ENCODE measurements at regions not wholly inside any gene's neighbourhood (a gene's known extent, or its start where the extent isn't known, plus 50 kb on each side); places are given as distances from the start of the nearest gene placed in this dataset.

GRCh38 chr2:195124391-195125079, 532.5 kb upstream of the SLC39A10 start:
- H3K36me3 ChIP-seq (ENCODE audit: control insufficient read depth in 4 of 4, insufficient read depth in 4 of 4, low read length in 3 of 4) = no peaks in the 10 kb centered on the region
- no peaks in the 10 kb centered on the region for H3K9me3 ChIP-seq (ENCODE audit: control extremely low read depth in 1 of 5, control insufficient read depth in 4 of 5, insufficient read depth in 2 of 5, low read depth in 1 of 5, low read length in 4 of 5)
- POLR2A ChIA-PET = no interaction called here
- no peak for DNase-seq
- H3K4me3 ChIP-seq (ENCODE audit: control insufficient read depth in 1 of 7, extremely low read depth in 1 of 7, insufficient read depth in 4 of 7, low read depth in 2 of 7, low read length in 6 of 7) = no peak overlapping the region
- WGBS (ENCODE audit: insufficient coverage) = 94% methylated on average over 3 of the region's 10 CpGs
- CTCF ChIA-PET = no interaction called here
- H3K4me1 ChIP-seq (ENCODE audit: control extremely low read depth in 1 of 4, control insufficient read depth in 4 of 4, insufficient read depth in 4 of 4, low read length in 3 of 4) = no peaks in the 10 kb centered on the region
- H3K27me3 ChIP-seq (replicated peaks in 2 of 5; ENCODE audit: control insufficient read depth in 4 of 5, insufficient read depth in 5 of 5, low read length in 4 of 5) = no peaks in the 10 kb centered on the region
- H3K27ac ChIP-seq (ENCODE audit: insufficient read depth in 1 of 2, low read depth in 1 of 2, low read length in 2 of 2, poor library complexity in 1 of 2, severe bottlenecking in 2 of 2) = no peak overlapping the region

DNA sequence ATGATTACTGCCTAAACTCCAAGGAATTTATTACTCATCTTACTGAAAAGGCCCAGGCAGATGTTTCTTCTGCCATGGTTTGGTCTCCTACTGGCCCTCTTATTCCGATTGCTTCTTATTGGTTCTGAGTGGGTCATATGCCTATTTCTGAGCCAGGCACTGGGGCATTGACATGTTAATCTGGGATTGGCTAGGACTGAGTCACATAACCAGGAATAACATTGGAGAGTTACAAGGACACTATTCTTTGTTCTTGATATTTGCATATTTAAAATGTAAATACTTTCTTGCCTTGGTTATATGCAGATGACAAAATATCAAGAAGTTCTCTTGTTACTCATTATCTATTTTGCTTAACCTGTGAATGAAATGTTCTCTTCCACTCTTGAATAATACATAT, 534.4 kb upstream of the SLC39A10 start:
- Histone ChIP-seq H3K4me1 (ENCODE audit: control extremely low read depth in 1 of 4, control insufficient read depth in 4 of 4, insufficient read depth in 4 of 4, low read length in 3 of 4) (no peaks in the 10 kb centered on the region), H3K36me3 (ENCODE audit: control insufficient read depth in 4 of 4, insufficient read depth in 4 of 4, low read length in 3 of 4) (no peaks in the 10 kb centered on the region), H3K9me3 (ENCODE audit: control extremely low read depth in 1 of 5, control insufficient read depth in 4 of 5, insufficient read depth in 2 of 5, low read depth in 1 of 5, low read length in 4 of 5) (no peaks in the 10 kb centered on the region), H3K4me3 (ENCODE audit: control insufficient read depth in 1 of 7, extremely low read depth in 1 of 7, insufficient read depth in 4 of 7, low read depth in 2 of 7, low read length in 6 of 7) (no peak overlapping the region), H3K27me3 (replicated peaks in 2 of 5; ENCODE audit: control insufficient read depth in 4 of 5, insufficient read depth in 5 of 5, low read length in 4 of 5) (no peaks in the 10 kb centered on the region), H3K27ac (ENCODE audit: insufficient read depth in 1 of 2, low read depth in 1 of 2, low read length in 2 of 2, poor library complexity in 1 of 2, severe bottlenecking in 2 of 2) (no peak overlapping the region)
- ChIA-PET CTCF (no interaction called here), POLR2A (no interaction called here)
- no peak for DNase-seq
- WGBS (ENCODE audit: insufficient coverage) = 83% methylated on average over 1 of the region's 1 CpG

- no peak for DNase-seq
- no peaks in the 10 kb centered on the region for H3K4me1 ChIP-seq (ENCODE audit: control extremely low read depth in 1 of 4, control insufficient read depth in 4 of 4, insufficient read depth in 4 of 4, low read length in 3 of 4)
- no peaks in the 10 kb centered on the region for H3K27me3 ChIP-seq (replicated peaks in 2 of 5; ENCODE audit: control insufficient read depth in 4 of 5, insufficient read depth in 5 of 5, low read length in 4 of 5)
- H3K36me3 ChIP-seq (ENCODE audit: control insufficient read depth in 4 of 4, insufficient read depth in 4 of 4, low read length in 3 of 4) = no peaks in the 10 kb centered on the region
- no CpG with 5 or more reads among the region's 3 CpGs for WGBS (ENCODE audit: insufficient coverage)
- CTCF ChIA-PET = no interaction called here
- H3K9me3 ChIP-seq (ENCODE audit: control extremely low read depth in 1 of 5, control insufficient read depth in 4 of 5, insufficient read depth in 2 of 5, low read depth in 1 of 5, low read length in 4 of 5) = no peaks in the 10 kb centered on the region
- no peak overlapping the region for H3K27ac ChIP-seq (ENCODE audit: insufficient read depth in 1 of 2, low read depth in 1 of 2, low read length in 2 of 2, poor library complexity in 1 of 2, severe bottlenecking in 2 of 2)
- H3K4me3 ChIP-seq (ENCODE audit: control insufficient read depth in 1 of 7, extremely low read depth in 1 of 7, insufficient read depth in 4 of 7, low read depth in 2 of 7, low read length in 6 of 7) = no peak overlapping the region
- POLR2A ChIA-PET = no interaction called here
Observed at GRCh38 chr2:195121341-195121740, 535.7 kb upstream of the SLC39A10 start.

- no peak overlapping the region for H3K4me3 ChIP-seq (ENCODE audit: control insufficient read depth in 1 of 7, extremely low read depth in 1 of 7, insufficient read depth in 4 of 7, low read depth in 2 of 7, low read length in 6 of 7)
- H3K36me3 ChIP-seq (ENCODE audit: control insufficient read depth in 4 of 4, insufficient read depth in 4 of 4, low read length in 3 of 4) = no peaks in the 10 kb centered on the region
- H3K27ac ChIP-seq (ENCODE audit: insufficient read depth in 1 of 2, low read depth in 1 of 2, low read length in 2 of 2, poor library complexity in 1 of 2, severe bottlenecking in 2 of 2) = no peak overlapping the region
- CTCF ChIA-PET = no interaction called here
- H3K4me1 ChIP-seq (ENCODE audit: control extremely low read depth in 1 of 4, control insufficient read depth in 4 of 4, insufficient read depth in 4 of 4, low read length in 3 of 4) = no peaks in the 10 kb centered on the region
- no peak for DNase-seq
- no peaks in the 10 kb centered on the region for H3K27me3 ChIP-seq (replicated peaks in 2 of 5; ENCODE audit: control insufficient read depth in 4 of 5, insufficient read depth in 5 of 5, low read length in 4 of 5)
- POLR2A ChIA-PET = no interaction called here
- peaks cover 0 to 6% (median 0%) of the 10 kb centered on the region in 5 experiments for H3K9me3 ChIP-seq (ENCODE audit: control extremely low read depth in 1 of 5, control insufficient read depth in 4 of 5, insufficient read depth in 2 of 5, low read depth in 1 of 5, low read length in 4 of 5)
Observed at GRCh38 chr2:195119231-195119630, 537.8 kb upstream of the SLC39A10 start.

DNA sequence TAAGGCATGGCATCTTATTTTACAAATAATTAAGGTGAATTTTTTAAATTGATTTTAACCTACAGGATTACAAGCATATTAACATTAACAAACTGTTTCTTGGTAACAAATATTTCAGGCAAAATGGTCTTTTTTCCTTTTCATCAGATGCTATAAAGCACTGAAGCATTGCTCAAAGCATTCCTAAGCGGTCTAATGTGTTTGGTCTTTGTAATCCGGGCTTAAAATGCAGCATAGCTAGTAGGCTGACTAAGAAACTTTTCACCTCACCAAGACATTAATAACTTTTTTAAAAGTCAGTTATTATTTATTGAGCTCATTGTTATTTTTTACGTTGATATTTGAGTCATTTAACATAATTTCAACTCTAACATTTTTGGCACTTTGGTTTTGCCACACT, 538.8 kb upstream of the SLC39A10 start:
- Histone ChIP-seq H3K27ac (ENCODE audit: insufficient read depth in 1 of 2, low read depth in 1 of 2, low read length in 2 of 2, poor library complexity in 1 of 2, severe bottlenecking in 2 of 2) (no peak overlapping the region), H3K4me3 (ENCODE audit: control insufficient read depth in 1 of 7, extremely low read depth in 1 of 7, insufficient read depth in 4 of 7, low read depth in 2 of 7, low read length in 6 of 7) (no peak overlapping the region), H3K4me1 (ENCODE audit: control extremely low read depth in 1 of 4, control insufficient read depth in 4 of 4, insufficient read depth in 4 of 4, low read length in 3 of 4) (no peaks in the 10 kb centered on the region), H3K27me3 (replicated peaks in 2 of 5; ENCODE audit: control insufficient read depth in 4 of 5, insufficient read depth in 5 of 5, low read length in 4 of 5) (no peaks in the 10 kb centered on the region), H3K36me3 (ENCODE audit: control insufficient read depth in 4 of 4, insufficient read depth in 4 of 4, low read length in 3 of 4) (no peaks in the 10 kb centered on the region), H3K9me3 (ENCODE audit: control extremely low read depth in 1 of 5, control insufficient read depth in 4 of 5, insufficient read depth in 2 of 5, low read depth in 1 of 5, low read length in 4 of 5) (peaks cover 0 to 6% (median 0%) of the 10 kb centered on the region in 5 experiments)
- DNase-seq = no peak
- ChIA-PET POLR2A (no interaction called here), CTCF (no interaction called here)
- WGBS (ENCODE audit: insufficient coverage) = 83% methylated on average over 2 of the region's 3 CpGs

- Histone ChIP-seq H3K9me3 (ENCODE audit: control extremely low read depth in 1 of 5, control insufficient read depth in 4 of 5, insufficient read depth in 2 of 5, low read depth in 1 of 5, low read length in 4 of 5) (peaks cover 0 to 8% (median 0%) of the 10 kb centered on the region in 5 experiments), H3K27me3 (replicated peaks in 2 of 5; ENCODE audit: control insufficient read depth in 4 of 5, insufficient read depth in 5 of 5, low read length in 4 of 5) (no peaks in the 10 kb centered on the region), H3K27ac (ENCODE audit: insufficient read depth in 1 of 2, low read depth in 1 of 2, low read length in 2 of 2, poor library complexity in 1 of 2, severe bottlenecking in 2 of 2) (no peak overlapping the region), H3K36me3 (ENCODE audit: control insufficient read depth in 4 of 4, insufficient read depth in 4 of 4, low read length in 3 of 4) (no peaks in the 10 kb centered on the region), H3K4me1 (ENCODE audit: control extremely low read depth in 1 of 4, control insufficient read depth in 4 of 4, insufficient read depth in 4 of 4, low read length in 3 of 4) (no peaks in the 10 kb centered on the region), H3K4me3 (ENCODE audit: control insufficient read depth in 1 of 7, extremely low read depth in 1 of 7, insufficient read depth in 4 of 7, low read depth in 2 of 7, low read length in 6 of 7) (no peak overlapping the region)
- ChIA-PET POLR2A (no interaction called here), CTCF (no interaction called here)
- DNase-seq = no peak
Observed at GRCh38 chr2:195117011-195117410, 540.0 kb upstream of the SLC39A10 start.

DNA sequence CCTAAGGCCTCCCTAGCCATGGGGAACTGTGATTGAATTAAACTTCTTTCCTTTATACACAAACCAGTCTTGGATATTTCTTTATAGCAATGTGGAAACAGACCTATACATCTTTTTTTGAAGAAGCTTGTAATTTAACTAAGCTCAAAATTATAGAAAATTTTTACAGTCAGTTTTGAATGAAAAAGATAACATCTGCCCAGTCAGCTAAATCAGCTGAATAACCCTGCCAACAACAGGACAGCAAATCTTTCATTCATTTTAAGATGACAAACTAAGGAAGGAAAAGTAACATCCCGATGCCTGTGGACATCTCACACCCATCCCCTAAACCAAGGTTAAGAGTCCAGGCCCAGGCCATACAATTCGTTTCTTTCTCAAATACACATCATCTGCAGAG, 541.3 kb upstream of the SLC39A10 start:
- no CpG with 5 or more reads among the region's 2 CpGs for WGBS (ENCODE audit: insufficient coverage)
- Histone ChIP-seq H3K27me3 (replicated peaks in 2 of 5; ENCODE audit: control insufficient read depth in 4 of 5, insufficient read depth in 5 of 5, low read length in 4 of 5) (no peaks in the 10 kb centered on the region), H3K4me3 (ENCODE audit: control insufficient read depth in 1 of 7, extremely low read depth in 1 of 7, insufficient read depth in 4 of 7, low read depth in 2 of 7, low read length in 6 of 7) (no peak overlapping the region), H3K36me3 (ENCODE audit: control insufficient read depth in 4 of 4, insufficient read depth in 4 of 4, low read length in 3 of 4) (no peaks in the 10 kb centered on the region), H3K27ac (ENCODE audit: insufficient read depth in 1 of 2, low read depth in 1 of 2, low read length in 2 of 2, poor library complexity in 1 of 2, severe bottlenecking in 2 of 2) (no peak overlapping the region), H3K4me1 (ENCODE audit: control extremely low read depth in 1 of 4, control insufficient read depth in 4 of 4, insufficient read depth in 4 of 4, low read length in 3 of 4) (no peaks in the 10 kb centered on the region), H3K9me3 (ENCODE audit: control extremely low read depth in 1 of 5, control insufficient read depth in 4 of 5, insufficient read depth in 2 of 5, low read depth in 1 of 5, low read length in 4 of 5) (peaks cover 0 to 8% (median 0%) of the 10 kb centered on the region in 5 experiments)
- POLR2A ChIA-PET = no interaction called here
- no peak for DNase-seq
- CTCF ChIA-PET = no interaction called here

Measured in common myeloid progenitor, CD34-positive (primary cell).